ENCODE measurements at regions not wholly inside any gene's neighbourhood (a gene's known extent, or its start where the extent isn't known, plus 50 kb on each side); places are given as distances from the start of the nearest gene placed in this dataset.
"Not testable (repeated sequence)": the region's sequence is repeated elsewhere in the genome, so short reads cannot be mapped to it uniquely, and the experiment has no call there.

DNA sequence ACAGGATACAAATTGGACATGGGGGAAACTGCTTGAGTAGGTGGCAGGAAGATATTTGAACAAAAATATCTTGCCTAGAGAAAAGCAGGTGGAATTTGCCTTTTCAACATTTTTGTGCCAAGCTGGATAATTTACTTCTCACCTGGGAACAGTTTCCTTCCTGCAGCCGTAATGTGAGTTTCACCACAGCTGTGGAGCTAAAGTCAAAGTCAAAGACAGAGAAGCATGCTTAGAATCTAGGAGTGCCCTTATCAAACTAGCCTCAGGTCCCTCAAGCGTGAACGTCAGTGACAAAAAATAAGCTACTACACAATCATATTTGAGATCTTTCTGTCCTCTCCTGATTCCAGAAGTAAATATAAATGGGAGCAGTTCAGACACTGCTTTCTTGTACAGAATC, 588.9 kb downstream of the MAT2B start:
- Mint-ChIP-seq H3K4me3 (no peak overlapping the region), H3K27ac (no peak overlapping the region), H3K27me3 (peaks cover 0 to 1% (median 0%) of the 10 kb centered on the region in 5 donors), H3K36me3 (no peaks in the 10 kb centered on the region), H3K4me1 (no peaks in the 10 kb centered on the region), H3K9me3 (peaks cover 0 to 5% (median 0%) of the 10 kb centered on the region in 9 donors)
- POLR2A ChIA-PET = no interaction called here
- no peak for ATAC-seq
- no peak for DNase-seq

DNA sequence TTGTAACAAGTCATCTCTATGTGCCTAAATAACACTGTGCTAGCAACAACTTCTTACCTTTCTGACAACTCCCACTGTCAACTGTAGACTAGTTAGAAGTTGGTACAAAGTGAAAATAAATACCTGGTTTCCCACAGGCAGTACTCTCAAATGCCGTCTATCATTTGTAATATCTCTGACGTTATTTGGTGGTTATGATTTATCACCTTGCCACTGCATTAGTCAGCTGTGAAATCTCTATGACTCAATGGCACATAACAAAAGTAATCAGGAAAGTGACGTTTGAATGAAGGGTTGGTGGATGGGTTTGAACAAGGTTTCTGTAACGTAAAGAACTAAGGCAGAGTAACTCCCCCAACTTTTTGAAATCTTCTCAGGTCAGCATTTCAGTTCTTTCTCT, 592.3 kb downstream of the MAT2B start:
- no peak for ATAC-seq

DNA sequence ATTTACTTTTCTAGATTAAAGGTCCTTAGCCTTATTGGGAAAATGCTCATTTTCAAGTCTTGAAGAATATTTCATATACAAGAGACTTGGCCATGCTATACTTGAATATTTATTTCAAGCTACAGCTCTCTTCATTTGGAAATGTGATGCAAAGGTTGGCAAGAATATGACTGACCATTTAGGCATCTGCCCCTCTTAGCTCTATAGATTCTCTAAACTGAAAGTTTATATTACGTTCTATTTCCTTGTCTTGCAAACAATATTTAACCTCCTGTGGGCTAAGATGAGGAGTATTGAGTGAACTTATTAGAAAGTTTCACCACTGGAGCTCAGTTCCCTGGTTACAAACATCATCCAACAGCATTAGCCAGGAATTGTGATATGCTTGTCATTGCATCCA, 593.1 kb downstream of the MAT2B start:
- no peaks in the 10 kb centered on the region for H3K36me3 Mint-ChIP-seq
- H3K27ac Mint-ChIP-seq = no peak overlapping the region
- no peaks in the 10 kb centered on the region for H3K27me3 Mint-ChIP-seq
- no peaks in the 10 kb centered on the region for H3K4me1 Mint-ChIP-seq
- peaks cover 0 to 3% (median 0%) of the 10 kb centered on the region in 9 donors for H3K9me3 Mint-ChIP-seq
- no peak for DNase-seq
- no peak for ATAC-seq
- POLR2A ChIA-PET = no interaction called here
- H3K4me3 Mint-ChIP-seq = no peak overlapping the region

More for the DNA sequence above, 592.3 kb downstream of the MAT2B start:
- POLR2A ChIA-PET = no interaction called here
- Mint-ChIP-seq H3K9me3 (peaks cover 0 to 4% (median 0%) of the 10 kb centered on the region in 9 donors), H3K27me3 (no peaks in the 10 kb centered on the region), H3K36me3 (no peaks in the 10 kb centered on the region), H3K27ac (no peak overlapping the region), H3K4me3 (no peak overlapping the region), H3K4me1 (no peaks in the 10 kb centered on the region)
- DNase-seq = no peak

DNA sequence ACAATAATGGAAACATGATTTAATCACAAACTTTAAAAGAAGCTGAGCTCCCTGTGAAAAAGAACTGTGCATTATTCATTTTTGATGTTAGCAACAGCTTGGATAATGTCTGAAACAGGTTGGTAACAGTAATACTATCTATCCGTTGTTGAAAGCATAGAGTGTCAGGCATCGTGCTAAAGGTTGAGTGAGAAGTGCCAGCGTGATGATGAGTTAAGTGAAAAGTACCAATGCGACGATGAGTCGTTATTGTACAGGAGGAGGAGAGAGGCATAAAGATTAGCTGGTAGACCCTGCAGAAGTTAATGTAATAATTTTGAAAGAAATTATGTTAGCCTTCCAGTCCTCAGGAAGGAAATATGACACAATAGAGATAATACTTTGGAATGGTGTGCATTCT, 593.6 kb downstream of the MAT2B start:
- Mint-ChIP-seq H3K27ac (no peak overlapping the region), H3K9me3 (peaks cover 0 to 6% (median 1%) of the 10 kb centered on the region in 9 donors), H3K27me3 (no peaks in the 10 kb centered on the region), H3K36me3 (no peaks in the 10 kb centered on the region), H3K4me3 (no peak overlapping the region), H3K4me1 (no peaks in the 10 kb centered on the region)
- no peak for ATAC-seq
- POLR2A ChIA-PET = no interaction called here
- DNase-seq = no peak

DNA sequence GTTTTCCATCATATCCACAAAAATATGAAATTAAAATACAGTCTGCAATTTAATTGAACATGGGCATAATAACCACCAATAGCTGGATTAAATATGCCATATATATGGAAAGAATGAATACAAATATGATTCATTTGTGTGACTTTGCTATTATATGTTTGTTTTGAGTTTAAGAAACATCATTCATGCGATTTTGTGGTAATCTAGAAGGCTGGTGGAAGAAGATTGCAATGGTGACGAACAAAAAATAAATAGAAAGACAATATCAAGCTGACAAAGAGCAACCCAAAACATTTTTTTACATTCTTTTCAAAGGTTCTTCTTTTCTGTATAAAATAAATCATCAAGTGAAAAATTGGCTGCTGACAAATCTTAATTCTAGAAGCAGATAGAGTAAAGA, 610.0 kb downstream of the MAT2B start:
- DNase-seq (no peak), ATAC-seq (no peak)
- Mint-ChIP-seq H3K4me1 (no peaks in the 10 kb centered on the region), H3K27ac (no peak overlapping the region), H3K4me3 (no peak overlapping the region), H3K9me3 (peaks cover 0 to 28% (median 2%) of the 10 kb centered on the region in 9 donors), H3K27me3 (no peaks in the 10 kb centered on the region), H3K36me3 (no peaks in the 10 kb centered on the region)
- POLR2A ChIA-PET = no interaction called here

DNA sequence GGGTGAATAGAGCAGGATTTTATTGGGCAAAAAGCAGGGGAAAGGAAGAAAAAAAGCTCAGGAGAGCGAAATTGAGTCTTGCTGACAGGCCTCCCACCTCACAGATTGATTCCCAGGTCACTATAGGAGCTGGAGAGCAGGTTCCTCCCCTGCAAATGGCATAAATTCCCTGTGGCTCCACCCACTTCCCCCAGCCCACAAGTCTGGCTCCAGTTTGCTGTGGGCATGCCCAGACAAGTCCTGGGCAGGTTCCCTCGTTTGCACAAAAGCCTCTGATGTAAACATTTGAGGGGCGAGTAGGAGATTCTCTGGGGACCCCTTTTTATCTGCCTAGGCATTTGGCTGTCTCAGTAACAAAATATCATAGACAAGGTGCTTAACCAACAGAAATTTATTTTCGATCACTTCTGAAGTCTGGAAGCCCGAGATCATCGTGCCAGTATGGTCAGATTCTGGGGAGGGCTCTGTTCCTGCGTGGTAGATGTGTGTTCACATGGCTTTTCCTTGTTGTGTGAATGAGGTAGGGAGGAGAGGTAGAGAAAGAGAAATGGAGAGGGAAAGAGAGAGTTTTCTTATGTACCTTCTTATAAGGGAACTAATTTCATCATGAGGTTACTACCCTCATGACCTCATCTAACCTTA, 614.5 kb downstream of the MAT2B start:
- H3K9me3 Mint-ChIP-seq = peaks cover 0 to 20% (median 4%) of the 10 kb centered on the region in 9 donors
- H3K27ac Mint-ChIP-seq = no peak overlapping the region
- no peak for ATAC-seq
- no peak overlapping the region for H3K4me3 Mint-ChIP-seq
- no peak for DNase-seq
- POLR2A ChIA-PET = no interaction called here
- H3K36me3 Mint-ChIP-seq = no peaks in the 10 kb centered on the region
- H3K4me1 Mint-ChIP-seq = no peaks in the 10 kb centered on the region
- H3K27me3 Mint-ChIP-seq = peaks cover 0 to 1% (median 0%) of the 10 kb centered on the region in 5 donors

DNA sequence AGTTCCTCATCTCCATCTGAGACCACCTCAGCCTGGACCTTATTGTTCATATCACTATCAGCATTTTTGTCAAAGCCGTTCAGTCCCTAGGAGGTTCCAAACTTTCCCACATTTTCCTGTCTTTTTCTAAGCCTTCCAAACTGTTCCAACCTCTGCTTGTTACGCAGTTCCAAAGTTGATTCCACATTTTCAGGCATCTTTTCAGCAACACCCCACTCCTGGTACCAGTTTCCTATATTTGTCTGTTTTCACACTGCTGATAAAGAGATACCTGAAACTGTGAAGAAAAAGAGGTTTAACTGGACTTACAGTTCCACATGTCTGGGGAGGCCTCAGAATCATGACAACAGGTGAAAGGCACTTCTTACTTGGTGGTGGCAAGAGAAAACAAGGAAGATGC, 622.1 kb downstream of the MAT2B start:
- Mint-ChIP-seq H3K4me3 (no peak overlapping the region), H3K36me3 (peaks cover 0 to 13% (median 0%) of the 10 kb centered on the region in 3 donors), H3K4me1 (no peaks in the 10 kb centered on the region), H3K27me3 (no peaks in the 10 kb centered on the region), H3K9me3 (peaks cover 17 to 53% (median 30%) of the 10 kb centered on the region in 9 donors), H3K27ac (no peak overlapping the region)
- POLR2A ChIA-PET = no interaction called here
- ATAC-seq = no peak
- DNase-seq = no peak

DNA sequence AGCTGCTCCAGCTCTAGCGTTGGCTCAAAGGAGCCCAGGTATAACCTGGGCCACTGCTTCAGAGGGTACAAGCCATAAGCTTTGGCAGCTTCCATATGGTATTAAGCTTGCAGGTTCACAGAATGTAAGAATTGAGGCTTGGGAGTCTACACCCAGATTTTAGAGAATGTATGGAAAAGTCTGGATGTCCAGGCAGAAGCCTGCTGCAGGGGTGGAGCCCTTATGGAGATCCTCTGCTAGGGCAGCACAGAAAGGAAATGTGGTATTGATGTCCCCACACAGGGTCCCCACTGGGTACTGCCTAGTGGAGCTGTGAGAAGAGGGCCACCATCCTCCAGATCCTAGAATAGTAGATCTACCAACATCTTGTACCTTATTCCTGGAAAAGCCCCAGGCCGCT, 626.9 kb downstream of the MAT2B start:
- Mint-ChIP-seq H3K4me1 (no peaks in the 10 kb centered on the region), H3K4me3 (no peak overlapping the region), H3K27me3 (peaks cover 0 to 2% (median 0%) of the 10 kb centered on the region in 5 donors), H3K27ac (no peak overlapping the region), H3K36me3 (peaks cover 0 to 11% (median 0%) of the 10 kb centered on the region in 3 donors), H3K9me3 (peaks cover 16 to 42% (median 28%) of the 10 kb centered on the region in 9 donors)
- no peak for DNase-seq
- POLR2A ChIA-PET = no interaction called here
- no peak for ATAC-seq

DNA sequence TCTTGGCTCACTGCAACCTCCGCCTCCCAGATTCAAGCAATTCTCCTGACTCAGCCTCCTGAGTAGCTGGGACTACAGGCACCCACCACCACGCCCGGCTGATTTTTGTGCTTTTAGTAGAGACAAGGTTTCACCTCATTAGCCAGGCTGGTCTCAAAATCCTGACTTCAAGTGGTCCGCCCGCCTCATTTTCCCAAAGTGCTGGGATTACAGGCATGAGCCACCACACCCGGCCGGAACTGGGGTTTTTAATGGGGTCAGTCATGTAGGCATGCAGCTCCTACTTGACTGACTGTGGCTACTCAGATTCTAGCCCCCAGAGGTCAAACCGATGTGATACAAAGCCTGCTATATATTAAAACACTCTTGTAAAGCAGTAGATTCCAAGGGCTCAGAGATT, 631.7 kb downstream of the MAT2B start:
- H3K4me3 Mint-ChIP-seq = no peak overlapping the region
- H3K36me3 Mint-ChIP-seq = no peaks in the 10 kb centered on the region
- POLR2A ChIA-PET = no interaction called here
- peaks cover 0 to 6% (median 2%) of the 10 kb centered on the region in 9 donors for H3K9me3 Mint-ChIP-seq
- DNase-seq (no peak), ATAC-seq (no peak)
- no peaks in the 10 kb centered on the region for H3K4me1 Mint-ChIP-seq
- peaks cover 0 to 2% (median 0%) of the 10 kb centered on the region in 5 donors for H3K27me3 Mint-ChIP-seq
- H3K27ac Mint-ChIP-seq = no peak overlapping the region

DNA sequence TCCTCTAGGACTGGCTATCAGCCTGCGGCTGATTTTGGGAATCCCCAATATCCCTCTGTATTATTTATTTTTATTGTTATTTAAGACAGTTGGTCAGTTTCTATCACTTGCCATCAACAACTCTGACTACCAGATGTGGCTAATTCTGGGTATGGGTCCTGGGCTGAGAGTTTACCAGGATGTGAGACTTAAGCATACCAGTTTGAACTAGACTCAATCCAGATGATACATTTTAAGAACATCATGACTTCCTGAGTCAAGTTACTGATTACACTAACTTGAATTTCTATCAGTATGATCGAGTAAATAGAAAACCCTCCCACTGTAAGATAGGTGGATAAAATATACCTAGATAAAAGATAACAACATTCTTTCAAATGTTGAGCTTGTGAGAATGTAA, 634.0 kb downstream of the MAT2B start:
- Mint-ChIP-seq H3K27ac (no peak overlapping the region), H3K4me1 (no peaks in the 10 kb centered on the region), H3K36me3 (no peaks in the 10 kb centered on the region), H3K27me3 (peaks cover 0 to 2% (median 0%) of the 10 kb centered on the region in 5 donors), H3K9me3 (peaks cover 0 to 9% (median 3%) of the 10 kb centered on the region in 9 donors), H3K4me3 (no peak overlapping the region)
- POLR2A ChIA-PET = no interaction called here
- ATAC-seq = no peak
- no peak for DNase-seq

DNA sequence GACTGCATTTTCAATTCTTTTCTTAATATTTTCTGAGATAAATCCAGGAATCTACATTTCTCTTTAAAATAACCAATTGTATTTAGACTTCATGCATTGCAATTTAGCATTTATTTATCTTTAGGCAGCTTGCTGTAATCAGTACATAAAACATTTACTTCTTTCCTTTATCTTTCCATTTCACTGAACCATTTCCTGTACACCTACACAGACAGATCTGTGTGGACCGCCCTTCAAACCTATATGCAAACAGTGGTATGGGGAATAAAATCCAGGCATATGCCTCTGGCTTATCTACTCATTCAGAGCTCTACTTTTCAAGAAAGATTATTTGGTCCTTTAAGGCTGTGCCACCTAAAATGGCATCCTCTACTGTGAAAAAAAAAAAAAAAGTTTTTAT, 640.0 kb downstream of the MAT2B start:
- ATAC-seq = no peak
- POLR2A ChIA-PET = no interaction called here
- H3K9me3 Mint-ChIP-seq = peaks cover 0 to 20% (median 3%) of the 10 kb centered on the region in 9 donors
- no peak for DNase-seq
- no peaks in the 10 kb centered on the region for H3K27me3 Mint-ChIP-seq
- H3K4me1 Mint-ChIP-seq = no peaks in the 10 kb centered on the region
- H3K36me3 Mint-ChIP-seq = no peaks in the 10 kb centered on the region
- H3K4me3 Mint-ChIP-seq = no peak overlapping the region
- no peak overlapping the region for H3K27ac Mint-ChIP-seq

DNA sequence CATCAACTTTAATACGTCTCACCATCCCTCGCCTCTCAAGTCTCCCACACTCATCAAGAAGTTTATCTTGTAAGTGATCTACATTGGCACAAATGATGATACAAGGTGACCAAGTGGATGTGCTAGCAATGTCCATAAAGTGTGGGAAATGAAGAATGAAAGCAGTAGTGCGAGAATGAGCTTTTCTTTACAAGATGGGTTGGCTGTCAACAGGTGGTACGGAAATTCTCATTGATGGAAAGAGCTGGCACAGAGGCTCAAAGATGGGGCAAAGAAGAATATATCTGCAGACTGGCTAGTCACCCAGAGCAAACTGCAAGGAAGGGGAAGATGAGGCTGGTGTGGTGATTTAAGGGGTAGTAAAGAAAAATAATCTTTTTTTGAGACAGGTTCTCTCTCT, 640.8 kb downstream of the MAT2B start:
- Mint-ChIP-seq H3K4me1 (no peaks in the 10 kb centered on the region), H3K4me3 (no peak overlapping the region), H3K27ac (no peak overlapping the region), H3K36me3 (no peaks in the 10 kb centered on the region), H3K27me3 (no peaks in the 10 kb centered on the region), H3K9me3 (peaks cover 0 to 20% (median 0%) of the 10 kb centered on the region in 9 donors)
- ATAC-seq = no peak
- POLR2A ChIA-PET = no interaction called here
- DNase-seq = no peak

DNA sequence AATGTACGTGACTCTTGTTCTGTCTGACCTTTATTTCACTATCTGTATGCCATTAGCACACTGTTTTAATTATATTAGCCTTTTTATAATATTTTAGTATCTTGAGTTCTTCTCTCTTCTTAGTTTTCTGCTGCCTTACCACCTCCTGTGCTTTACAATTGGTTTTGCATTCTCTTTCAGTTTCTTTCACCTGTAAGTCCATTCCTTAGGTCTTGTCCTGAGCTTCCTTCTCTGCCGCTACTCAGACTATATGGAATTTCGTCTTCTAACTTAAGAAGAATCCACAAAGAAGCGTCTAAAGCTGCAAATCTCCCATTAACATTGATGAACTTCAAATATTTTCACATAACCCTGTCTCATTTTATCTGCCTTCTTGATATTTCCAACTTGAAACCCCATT, 642.9 kb downstream of the MAT2B start:
- POLR2A ChIA-PET = no interaction called here

DNA sequence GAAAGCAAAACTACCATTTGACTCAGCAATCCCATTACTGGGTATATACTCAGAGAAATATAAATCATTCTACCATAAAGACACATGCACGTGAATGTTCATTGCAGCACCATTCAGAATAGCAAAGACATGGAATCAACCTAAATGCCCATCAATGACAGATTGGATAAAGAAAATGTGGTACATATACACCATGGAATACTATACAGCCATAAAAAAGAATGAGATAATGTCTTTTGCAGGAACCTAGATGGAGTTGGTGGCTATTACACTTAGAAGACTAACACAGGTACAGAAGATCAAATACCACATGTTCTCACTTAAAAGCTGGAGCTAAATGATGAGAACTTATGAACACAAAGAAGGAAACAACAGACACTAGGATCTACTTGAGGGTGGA, 647.1 kb downstream of the MAT2B start:
- H3K27ac Mint-ChIP-seq = not testable (repeated sequence)

More for the DNA sequence above, 642.9 kb downstream of the MAT2B start:
- peaks cover 0 to 32% (median 8%) of the 10 kb centered on the region in 9 donors for H3K9me3 Mint-ChIP-seq
- H3K36me3 Mint-ChIP-seq = no peaks in the 10 kb centered on the region
- DNase-seq (no peak), ATAC-seq (no peak)
- no peak overlapping the region for H3K27ac Mint-ChIP-seq
- no peaks in the 10 kb centered on the region for H3K27me3 Mint-ChIP-seq
- no peaks in the 10 kb centered on the region for H3K4me1 Mint-ChIP-seq
- H3K4me3 Mint-ChIP-seq = no peak overlapping the region

More for the DNA sequence above, 647.1 kb downstream of the MAT2B start:
- POLR2A ChIA-PET, ATAC-seq, DNase-seq, H3K4me3 Mint-ChIP-seq, H3K36me3 Mint-ChIP-seq, H3K27me3 Mint-ChIP-seq, H3K4me1 Mint-ChIP-seq: not testable (repeated sequence)
- H3K9me3 Mint-ChIP-seq = peaks cover 0 to 44% (median 10%) of the 10 kb centered on the region in 9 donors
